ENCODE measurements at regions not wholly inside any gene's neighbourhood (a gene's known extent, or its start where the extent isn't known, plus 50 kb on each side); places are given as distances from the start of the nearest gene placed in this dataset.

DNA sequence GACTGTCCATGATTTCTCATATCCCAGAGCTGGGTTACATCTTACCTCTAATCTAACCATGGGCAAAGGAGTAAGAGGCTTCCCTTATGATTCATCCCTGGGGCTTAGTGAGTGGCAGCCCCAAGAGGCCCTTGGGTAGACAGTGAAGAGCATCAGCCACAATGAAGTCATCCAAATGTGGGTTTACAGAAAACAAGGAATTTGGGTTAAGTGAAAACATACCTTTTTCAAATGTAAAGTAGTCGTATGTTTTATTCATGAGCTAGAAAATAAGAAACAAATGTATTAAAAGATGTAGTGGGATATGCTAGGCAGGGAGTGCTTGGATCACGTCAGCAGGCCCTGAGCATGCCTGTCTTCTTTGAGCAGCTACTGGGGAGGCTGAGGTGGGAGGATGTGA lies 54.0 kb upstream of the ELK3 start:
- Mint-ChIP-seq H3K27ac (no peak overlapping the region), H3K36me3 (ENCODE audit: low read depth) (no peaks in the 10 kb centered on the region), H3K4me3 (no peak overlapping the region), H3K27me3 (ENCODE audit: insufficient read depth) (no peaks in the 10 kb centered on the region), H3K9me3 (no peaks in the 10 kb centered on the region), H3K4me1 (peaks cover 2% of the 10 kb centered on the region)
- Histone ChIP-seq H3K4me1 (ENCODE audit: control insufficient read depth, insufficient read depth, low read length) (no peaks in the 10 kb centered on the region), H3K9ac (ENCODE audit: extremely low read depth, low read length, poor library complexity, severe bottlenecking) (no peak overlapping the region), H3K27ac (ENCODE audit: low read depth, low read length) (no peak overlapping the region), H3K4me3 (ENCODE audit: low read length) (no peak overlapping the region), H3K27me3 (ENCODE audit: control insufficient read depth, insufficient read depth, low read length, poor library complexity, severe bottlenecking) (no peaks in the 10 kb centered on the region), H3K36me3 (ENCODE audit: control insufficient read depth, insufficient read depth, low read length) (no peaks in the 10 kb centered on the region), H3K9me3 (ENCODE audit: control insufficient read depth, low read length) (no peaks in the 10 kb centered on the region)
- no peak for DNase-seq
- 66 to 83% methylated on average over 2 of the region's 2 CpGs for WGBS, 2 experiments (ENCODE audit: insufficient coverage in 1 of 2, insufficient read length in 1 of 2)
- no peak for TF ChIP-seq CTCF (conservative IDR thresholded peaks at IDR 0.05)

DNA sequence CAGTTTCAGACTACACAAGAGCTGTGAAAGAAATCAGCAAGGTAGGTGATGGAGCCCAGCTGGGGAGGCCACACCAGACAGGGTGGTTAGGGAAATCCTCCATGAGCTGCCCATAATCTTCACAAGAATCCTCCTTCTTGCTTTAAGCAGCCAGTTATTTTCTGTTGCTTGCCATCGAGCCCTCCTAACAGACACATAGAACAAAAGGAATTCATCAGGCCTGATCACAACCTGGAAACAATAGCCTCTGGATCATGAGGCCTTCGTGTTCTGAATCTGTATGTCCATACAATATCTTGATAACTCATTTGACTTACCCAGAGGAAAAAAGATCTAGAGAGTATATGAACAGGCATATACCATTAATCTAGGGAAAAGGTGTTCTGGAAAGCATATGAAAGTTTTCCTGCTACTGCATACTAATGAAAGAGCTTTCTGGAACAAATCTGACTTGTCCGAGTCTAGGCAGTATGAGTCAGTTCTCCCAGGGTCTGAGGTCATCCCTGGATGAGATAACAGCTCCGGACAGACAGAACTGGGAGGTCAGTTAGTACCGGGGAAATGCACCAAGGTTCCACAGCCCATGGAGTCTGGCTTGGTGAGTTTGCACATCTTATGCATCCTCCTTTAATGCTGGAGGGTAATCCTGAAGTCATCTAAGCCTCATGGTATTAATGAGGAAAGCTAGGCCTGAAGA lies 52.8 kb upstream of the ELK3 start:
- no peaks in the 10 kb centered on the region for H3K36me3 ChIP-seq (ENCODE audit: control insufficient read depth, insufficient read depth, low read length)
- no peaks in the 10 kb centered on the region for H3K9me3 ChIP-seq (ENCODE audit: control insufficient read depth, low read length)
- Mint-ChIP-seq H3K9me3 (no peaks in the 10 kb centered on the region), H3K27me3 (ENCODE audit: insufficient read depth) (no peaks in the 10 kb centered on the region), H3K27ac (no peak overlapping the region), H3K4me1 (peaks cover 2% of the 10 kb centered on the region), H3K36me3 (ENCODE audit: low read depth) (no peaks in the 10 kb centered on the region), H3K4me3 (no peak overlapping the region)
- no peak for TF ChIP-seq CTCF (conservative IDR thresholded peaks at IDR 0.05)
- no peak overlapping the region for H3K9ac ChIP-seq (ENCODE audit: extremely low read depth, low read length, poor library complexity, severe bottlenecking)
- no peak overlapping the region for H3K27ac ChIP-seq (ENCODE audit: low read depth, low read length)
- DNase-seq = no peak
- no peak overlapping the region for H3K4me3 ChIP-seq (ENCODE audit: low read length)
- 77 to 86% methylated on average over 3 to 5 of the region's 5 CpGs for WGBS, 2 experiments (ENCODE audit: insufficient coverage in 1 of 2, insufficient read length in 1 of 2)
- no peaks in the 10 kb centered on the region for H3K4me1 ChIP-seq (ENCODE audit: control insufficient read depth, insufficient read depth, low read length)
- no peaks in the 10 kb centered on the region for H3K27me3 ChIP-seq (ENCODE audit: control insufficient read depth, insufficient read depth, low read length, poor library complexity, severe bottlenecking)

DNA sequence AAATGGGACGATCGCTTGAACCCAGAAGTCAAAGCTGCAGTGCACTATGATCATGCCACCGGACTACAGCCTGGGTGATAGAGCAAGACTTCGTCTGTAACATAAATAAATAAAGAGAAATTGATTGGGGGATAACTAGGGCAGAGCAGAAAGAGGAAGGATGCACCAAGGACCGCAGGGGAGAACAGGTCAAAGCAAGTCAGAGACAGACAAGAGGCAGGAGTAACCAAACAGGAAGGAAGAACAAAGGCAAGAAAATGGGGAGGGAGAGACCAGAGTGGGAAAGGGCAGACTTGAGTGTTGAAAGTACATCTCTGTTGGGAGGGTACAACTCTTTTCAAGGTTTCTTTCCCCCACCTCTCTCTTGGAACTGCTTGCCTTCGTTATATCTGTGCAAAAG lies 50.8 kb upstream of the ELK3 start:
- 80 to 86% methylated on average over 6 of the region's 6 CpGs for WGBS, 2 experiments (ENCODE audit: insufficient coverage in 1 of 2, insufficient read length in 1 of 2)
- H3K9me3 ChIP-seq (ENCODE audit: control insufficient read depth, low read length) = no peaks in the 10 kb centered on the region
- H3K9me3 Mint-ChIP-seq = no peaks in the 10 kb centered on the region

More for the DNA sequence above, 50.8 kb upstream of the ELK3 start:
- Mint-ChIP-seq H3K36me3 (ENCODE audit: low read depth) (no peaks in the 10 kb centered on the region), H3K4me3 (no peak overlapping the region), H3K27me3 (ENCODE audit: insufficient read depth) (no peaks in the 10 kb centered on the region), H3K4me1 (peaks cover 2% of the 10 kb centered on the region), H3K27ac (peak overlapping the region; percentile 38)
- TF ChIP-seq CTCF (conservative IDR thresholded peaks at IDR 0.05) = no peak
- H3K27ac ChIP-seq (ENCODE audit: low read depth, low read length) = no peak overlapping the region
- no peak overlapping the region for H3K9ac ChIP-seq (ENCODE audit: extremely low read depth, low read length, poor library complexity, severe bottlenecking)
- H3K27me3 ChIP-seq (ENCODE audit: control insufficient read depth, insufficient read depth, low read length, poor library complexity, severe bottlenecking) = no peaks in the 10 kb centered on the region
- no peaks in the 10 kb centered on the region for H3K4me1 ChIP-seq (ENCODE audit: control insufficient read depth, insufficient read depth, low read length)
- H3K4me3 ChIP-seq (ENCODE audit: low read length) = no peak overlapping the region
- no peaks in the 10 kb centered on the region for H3K36me3 ChIP-seq (ENCODE audit: control insufficient read depth, insufficient read depth, low read length)
- DNase-seq = no peak

Measured in endodermal cell (in vitro differentiated cells).